Mammary epithelial cell (primary cell): ENCODE measurements at regions not wholly inside any gene's neighbourhood (a gene's known extent, or its start where the extent isn't known, plus 50 kb on each side); places are given as distances from the start of the nearest gene placed in this dataset.

Experiments used
- EZH2 ChIP-seq: IDR thresholded peaks from 2 replicates; pipeline ENCODE4 v1.6.1; 2012; ENCODE audit warnings: low read length, inconsistent platforms, borderline replicate concordance
- TF ChIP-seq, protein P1 (sequence below), 2 donors: IDR thresholded peaks in 1 of 2; conservative IDR thresholded peaks in 1 of 2; 2 replicates each; pipeline ENCODE4 v1.5.1; 2011 to 2012; ENCODE audit warnings: inconsistent platforms in 2 of 2, low read length in 2 of 2, mild to moderate bottlenecking in 2 of 2, control low read depth in 1 of 2, low read depth in 1 of 2; ENCODE audit not compliant: insufficient read depth in 1 of 2; ENCODE audit errors: extremely low read depth in 1 of 2

- TF ChIP-seq, protein P1, sequence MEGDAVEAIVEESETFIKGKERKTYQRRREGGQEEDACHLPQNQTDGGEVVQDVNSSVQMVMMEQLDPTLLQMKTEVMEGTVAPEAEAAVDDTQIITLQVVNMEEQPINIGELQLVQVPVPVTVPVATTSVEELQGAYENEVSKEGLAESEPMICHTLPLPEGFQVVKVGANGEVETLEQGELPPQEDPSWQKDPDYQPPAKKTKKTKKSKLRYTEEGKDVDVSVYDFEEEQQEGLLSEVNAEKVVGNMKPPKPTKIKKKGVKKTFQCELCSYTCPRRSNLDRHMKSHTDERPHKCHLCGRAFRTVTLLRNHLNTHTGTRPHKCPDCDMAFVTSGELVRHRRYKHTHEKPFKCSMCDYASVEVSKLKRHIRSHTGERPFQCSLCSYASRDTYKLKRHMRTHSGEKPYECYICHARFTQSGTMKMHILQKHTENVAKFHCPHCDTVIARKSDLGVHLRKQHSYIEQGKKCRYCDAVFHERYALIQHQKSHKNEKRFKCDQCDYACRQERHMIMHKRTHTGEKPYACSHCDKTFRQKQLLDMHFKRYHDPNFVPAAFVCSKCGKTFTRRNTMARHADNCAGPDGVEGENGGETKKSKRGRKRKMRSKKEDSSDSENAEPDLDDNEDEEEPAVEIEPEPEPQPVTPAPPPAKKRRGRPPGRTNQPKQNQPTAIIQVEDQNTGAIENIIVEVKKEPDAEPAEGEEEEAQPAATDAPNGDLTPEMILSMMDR (conservative IDR thresholded peaks at IDR 0.05 in 1 of 2, IDR thresholded peaks at IDR 0.05 in 1 of 2; ENCODE audit: extremely low read depth in 1 of 2, insufficient read depth in 1 of 2, low read depth in 1 of 2, low read length in 2 of 2), result no peak
- TF ChIP-seq EZH2, result no peak
These were observed 2105.0 kb downstream of the ARAP2 start for GRCh38 chr4:34139346-34139745.
